Head of caudate nucleus (tissue), 42 donors: ENCODE measurements at regions not wholly inside any gene's neighbourhood (a gene's known extent, or its start where the extent isn't known, plus 50 kb on each side); places are given as distances from the start of the nearest gene placed in this dataset.

Experiments
- DNase-seq, 42 donors: peaks; one replicate each; pipeline versions ENCODE4 v3.0.0 to v3.0.0-alpha.2; 2020 to 2021; ENCODE audit warnings: mixed read lengths in 7 of 42
- intact Hi-C: fragments of 100-400 bp; cut with DNase I; formaldehyde crosslinking; loops from one replicate; pipeline ENCODE4 v1.15.0; 2022

DNA sequence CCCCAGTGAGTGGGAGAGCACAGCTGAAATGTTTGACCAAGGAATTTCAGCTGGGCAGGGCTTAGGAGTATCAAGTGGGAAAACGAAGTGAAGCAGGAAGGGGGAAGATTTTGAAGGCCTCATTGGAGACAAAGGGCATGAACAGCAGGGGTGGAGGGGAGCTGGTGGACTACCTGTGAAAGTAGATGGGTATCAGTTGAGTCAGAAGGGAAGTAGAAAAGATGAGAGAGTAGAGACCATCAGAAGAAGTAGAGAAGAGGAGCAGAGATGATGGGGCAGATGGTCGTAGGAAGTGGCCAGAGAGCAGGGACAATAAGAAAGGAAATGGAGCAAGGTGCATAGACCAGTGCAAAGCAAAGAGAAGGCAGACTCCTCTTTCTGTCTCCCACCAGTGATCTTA is 189.0 kb upstream of the RUNX1 start:
- intact Hi-C loops: no loop called here

GRCh38 chr21:35237287-35237686 is 188.2 kb upstream of the RUNX1 start:
- no peak for DNase-seq
- intact Hi-C loops: no loop called here

More for the DNA sequence above, 189.0 kb upstream of the RUNX1 start:
- no peak for DNase-seq

- intact Hi-C loops: no loop called here
- DNase-seq: no peak
These were observed 187.0 kb upstream of the RUNX1 start for GRCh38 chr21:35236090-35236489.

DNA sequence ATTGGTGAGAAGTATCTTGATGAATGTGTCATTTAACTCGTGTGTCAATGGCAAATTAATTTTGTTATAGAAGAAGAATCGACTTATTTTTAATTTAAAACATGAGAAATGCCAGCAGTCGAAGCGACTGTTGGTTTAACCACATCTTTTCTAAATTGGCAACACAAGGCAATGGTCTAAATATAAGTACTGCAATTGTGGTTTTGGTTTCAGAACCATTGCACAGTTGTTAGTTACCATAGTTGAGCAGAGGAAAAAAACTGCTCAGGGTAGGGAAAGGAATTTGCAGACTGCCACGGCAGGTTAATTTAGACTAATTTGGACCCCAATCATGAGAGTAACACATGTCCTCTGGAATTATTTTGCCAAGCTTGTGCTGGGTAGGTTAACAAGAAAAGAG is 185.6 kb upstream of the RUNX1 start:
- intact Hi-C loops: no loop called here
- no peak for DNase-seq

GRCh38 chr21:35233756-35234155 is 184.7 kb upstream of the RUNX1 start:
- DNase-seq: no peak
- intact Hi-C loops: no loop called here

DNA sequence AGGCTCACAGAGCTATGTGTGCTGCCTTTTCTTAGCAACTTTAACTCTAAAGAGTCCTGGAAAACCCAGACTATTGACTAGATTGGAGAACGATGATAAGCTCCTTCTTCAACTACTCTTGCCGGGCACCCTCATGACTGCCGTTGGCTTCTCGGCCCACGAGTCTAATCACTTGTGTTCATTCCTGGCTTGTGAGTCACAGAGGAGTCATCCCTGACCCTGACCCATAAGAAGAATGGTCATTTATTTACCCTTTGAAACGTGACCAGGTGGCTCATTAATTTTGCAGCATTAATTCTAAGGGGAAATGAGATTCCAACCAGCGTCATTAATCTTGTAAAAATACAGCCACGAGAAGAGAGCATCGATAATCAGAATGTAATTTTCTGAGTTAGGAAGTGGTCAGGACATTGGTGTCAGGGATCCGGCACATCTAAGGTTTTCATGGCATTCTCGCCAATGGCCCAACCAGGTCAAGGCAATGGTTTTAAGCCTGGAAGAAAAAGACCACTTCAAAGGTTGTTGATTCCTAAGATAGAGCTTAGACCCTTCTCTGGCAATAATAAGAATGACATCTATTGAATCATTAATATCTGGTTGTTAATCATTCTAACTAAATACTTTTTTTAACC is 183.6 kb upstream of the RUNX1 start:
- DNase-seq: no peak
- intact Hi-C loops: no loop called here

GRCh38 chr21:35231090-35231489 is 182.0 kb upstream of the RUNX1 start:
- intact Hi-C loops: no loop called here
- DNase-seq: no peak

DNA sequence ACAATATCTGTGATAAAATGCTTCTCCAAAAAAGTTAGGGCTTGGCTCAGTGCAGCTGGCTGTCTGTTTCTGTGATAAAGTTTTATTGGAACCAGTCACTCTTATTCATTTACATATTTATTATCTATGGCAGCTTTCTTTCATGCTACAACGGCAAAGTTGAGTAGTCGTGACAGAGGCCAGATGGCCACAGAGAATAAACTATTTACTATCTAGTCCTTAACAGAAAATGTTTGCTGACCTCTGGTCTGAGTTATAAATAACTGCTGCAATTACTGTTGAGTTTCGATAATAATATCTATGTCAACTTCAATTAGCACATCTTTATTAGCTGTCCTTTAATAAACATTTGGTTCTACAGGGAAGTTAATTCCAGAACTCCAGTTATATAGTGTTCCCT is 180.2 kb upstream of the RUNX1 start:
- DNase-seq: no peak
- intact Hi-C loops: no loop called here

DNA sequence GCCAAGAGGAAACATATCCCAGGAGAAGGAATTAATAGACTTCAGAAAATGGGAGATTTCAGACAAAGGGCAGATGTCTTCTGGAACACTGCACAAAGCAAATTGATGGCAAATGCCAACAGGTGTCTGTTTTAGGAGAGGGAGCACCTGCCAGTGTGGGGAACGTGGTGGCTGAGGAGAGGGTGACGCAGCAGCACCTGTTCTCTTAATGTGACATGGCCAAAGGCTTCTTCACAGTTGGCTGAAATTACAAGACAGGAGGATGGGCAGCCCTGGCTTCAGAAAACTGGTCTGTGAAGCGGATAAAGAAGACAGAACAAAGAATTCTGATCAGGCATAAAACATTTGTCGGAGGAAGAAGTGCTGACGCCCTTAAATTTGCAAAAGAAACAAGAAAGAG is 178.7 kb upstream of the RUNX1 start:
- intact Hi-C loops: no loop called here
- no peak for DNase-seq

DNA sequence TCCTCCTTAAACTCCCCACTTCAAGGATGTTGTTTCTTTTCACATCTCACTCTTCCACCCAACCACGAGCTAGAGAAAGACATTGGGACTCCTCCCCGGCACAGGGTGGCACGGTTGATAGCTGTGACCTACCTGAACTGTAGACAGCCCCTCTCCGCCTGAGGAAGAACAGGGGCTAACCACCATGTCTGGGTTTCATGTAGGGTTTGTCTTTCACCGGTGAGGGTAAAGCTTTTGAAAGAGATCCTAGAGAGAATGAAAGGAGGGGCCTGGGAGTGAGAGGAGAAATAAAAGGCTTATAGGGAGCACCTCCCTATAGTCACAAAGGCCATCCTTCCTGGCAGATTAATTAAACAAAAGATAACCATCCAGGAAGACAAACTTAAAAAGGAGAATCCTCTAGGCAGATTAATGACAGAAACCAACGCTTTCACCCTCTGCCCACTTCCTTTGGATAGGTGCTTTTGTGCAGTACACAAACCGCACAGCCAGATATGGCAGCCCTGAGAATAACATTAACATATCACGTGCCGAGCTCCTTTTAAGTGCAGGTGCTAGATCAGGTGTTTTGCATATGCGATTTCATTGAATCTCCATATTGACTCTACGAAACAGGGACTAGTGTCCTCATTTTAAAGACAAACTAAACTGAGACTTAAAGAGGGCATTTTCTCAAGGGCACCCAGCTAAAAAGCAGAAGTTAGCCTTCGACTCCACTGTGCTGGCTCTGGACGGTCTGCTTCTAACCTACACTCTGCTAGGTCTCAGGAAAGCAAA is 178.1 kb upstream of the RUNX1 start:
- intact Hi-C loops: no loop called here
- DNase-seq: no peak

GRCh38 chr21:35226328-35226727 is 177.2 kb upstream of the RUNX1 start:
- no peak for DNase-seq
- intact Hi-C loops: no loop called here

DNA sequence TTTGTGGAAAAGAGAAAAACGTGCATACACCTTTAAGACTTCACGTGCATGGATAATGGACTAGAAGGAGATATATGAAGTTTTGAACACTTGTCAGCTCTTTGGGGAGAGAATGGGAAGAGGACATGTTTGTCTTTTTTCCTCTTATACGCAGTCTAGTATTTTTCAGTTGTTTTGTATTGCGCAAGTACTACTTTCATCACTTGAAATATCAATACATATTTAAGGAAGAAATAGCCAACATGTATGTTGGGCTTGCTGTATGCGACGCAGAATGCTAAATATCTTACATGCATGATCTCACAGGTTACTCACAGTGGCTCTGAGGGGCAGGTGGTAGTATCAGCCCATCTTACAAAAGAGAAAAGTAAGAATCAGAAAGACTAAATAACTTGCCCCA is 176.5 kb upstream of the RUNX1 start:
- no peak for DNase-seq
- intact Hi-C loops: no loop called here

GRCh38 chr21:35223480-35224156 is 174.5 kb upstream of the RUNX1 start:
- intact Hi-C loops: no loop called here
- no peak for DNase-seq

DNA sequence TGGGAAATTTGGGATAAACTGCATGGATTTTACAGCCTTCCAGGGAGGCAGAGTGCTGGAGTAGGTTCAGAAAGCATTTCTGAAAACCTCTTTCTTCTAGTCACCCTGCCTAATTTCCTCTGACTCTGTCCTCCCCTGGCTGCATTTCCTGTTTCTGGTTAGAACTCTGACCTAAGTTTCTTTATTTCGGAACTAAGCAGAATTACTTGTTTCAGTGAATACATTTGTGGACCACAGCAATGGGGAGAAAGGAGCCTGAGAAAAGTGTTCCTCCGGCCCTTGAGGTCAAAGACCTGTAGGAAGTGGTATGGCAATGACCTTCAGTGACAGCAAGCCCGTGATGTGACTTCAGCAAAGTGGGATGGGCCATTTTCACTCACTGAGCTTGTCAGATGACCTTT is 173.4 kb upstream of the RUNX1 start:
- no peak for DNase-seq

DNA sequence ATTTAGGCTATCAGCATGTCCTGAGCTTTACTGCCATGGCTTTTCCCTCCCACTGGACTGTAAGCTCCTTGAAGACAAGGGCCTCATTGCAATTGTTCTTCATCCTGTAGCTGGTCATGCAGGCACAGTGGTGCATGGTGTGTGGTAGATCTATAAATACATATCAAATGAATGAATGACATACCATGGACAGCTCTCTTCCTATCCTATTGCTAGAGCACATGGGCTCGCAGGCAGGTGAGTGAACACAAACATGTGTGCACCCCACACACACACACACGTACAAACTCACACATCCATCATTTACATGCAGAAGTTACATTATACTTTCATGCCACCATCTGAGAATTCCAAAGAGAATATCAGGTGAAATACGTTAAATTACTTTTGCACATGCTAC is 172.9 kb upstream of the RUNX1 start:
- DNase-seq: no peak
- intact Hi-C loops: no loop called here

More for the DNA sequence above, 173.4 kb upstream of the RUNX1 start:
- intact Hi-C loops: no loop called here

DNA sequence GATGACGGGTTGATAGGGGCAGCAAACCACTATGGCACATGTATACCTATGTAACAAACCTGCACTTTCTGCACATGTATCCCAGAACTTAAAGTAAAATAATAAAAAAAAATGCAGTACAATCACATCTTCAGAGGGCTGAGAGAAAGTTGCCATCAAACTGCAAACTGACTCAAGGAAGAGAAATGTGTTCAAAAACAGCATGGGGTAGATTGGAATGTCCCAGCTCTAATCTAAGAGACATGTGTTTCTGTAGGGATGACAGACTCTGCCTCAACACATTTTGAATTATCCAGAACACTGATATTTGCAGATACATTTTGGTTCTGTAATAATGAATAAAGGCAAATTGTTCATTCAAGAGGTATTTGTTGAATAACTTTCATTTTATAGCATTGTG is 171.2 kb upstream of the RUNX1 start:
- no peak for DNase-seq
- intact Hi-C loops: no loop called here

DNA sequence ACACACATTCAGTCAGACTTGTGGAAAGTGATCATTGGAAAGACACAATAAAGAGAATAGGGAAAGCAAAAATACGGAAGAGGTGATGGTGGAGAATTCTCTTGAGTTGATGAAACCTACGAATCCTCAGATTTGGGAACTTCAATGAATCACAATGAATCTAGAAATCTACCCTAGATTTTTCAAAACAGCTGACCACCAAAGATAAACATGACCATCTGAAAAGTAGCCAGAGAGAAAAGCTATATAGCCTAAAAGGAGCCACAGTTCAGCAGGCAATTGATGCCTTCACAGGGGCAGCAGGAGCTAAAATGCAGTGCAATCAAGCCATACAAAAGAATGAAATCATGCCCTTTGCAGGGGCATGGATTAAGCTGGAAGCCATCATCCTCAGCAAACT is 170.6 kb upstream of the RUNX1 start:
- intact Hi-C loops: no loop called here
- no peak for DNase-seq

- no peak for DNase-seq
- intact Hi-C loops: no loop called here
These were observed 170.2 kb upstream of the RUNX1 start for GRCh38 chr21:35219291-35219690.

- intact Hi-C loops: no loop called here
- peak in 1 of 42 donors; percentile 13 for DNase-seq
These were observed 168.5 kb upstream of the RUNX1 start for GRCh38 chr21:35217504-35218060.

DNA sequence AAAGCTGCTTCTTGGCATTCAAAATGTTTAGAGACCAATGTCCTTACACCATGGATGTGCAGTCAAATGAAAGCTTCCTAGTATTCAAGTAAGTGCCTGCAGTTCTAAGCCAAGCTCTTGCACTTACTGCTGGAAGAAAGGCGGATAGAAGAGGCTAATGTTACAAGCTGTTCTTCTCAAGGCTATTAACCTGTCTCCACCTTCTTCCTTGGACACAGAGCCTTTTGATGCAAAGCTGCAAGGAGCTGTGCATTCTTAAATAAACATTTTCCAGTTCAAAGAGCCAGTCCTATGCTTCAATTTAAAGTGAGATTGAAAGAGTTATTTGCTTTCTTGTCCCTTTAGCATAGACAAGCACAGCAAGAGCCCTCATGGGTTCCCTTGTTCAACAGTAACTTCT is 167.9 kb upstream of the RUNX1 start:
- intact Hi-C loops: no loop called here
- no peak for DNase-seq
